ENCODE measurements at regions not wholly inside any gene's neighbourhood (a gene's known extent, or its start where the extent isn't known, plus 50 kb on each side); places are given as distances from the start of the nearest gene placed in this dataset.

DNA sequence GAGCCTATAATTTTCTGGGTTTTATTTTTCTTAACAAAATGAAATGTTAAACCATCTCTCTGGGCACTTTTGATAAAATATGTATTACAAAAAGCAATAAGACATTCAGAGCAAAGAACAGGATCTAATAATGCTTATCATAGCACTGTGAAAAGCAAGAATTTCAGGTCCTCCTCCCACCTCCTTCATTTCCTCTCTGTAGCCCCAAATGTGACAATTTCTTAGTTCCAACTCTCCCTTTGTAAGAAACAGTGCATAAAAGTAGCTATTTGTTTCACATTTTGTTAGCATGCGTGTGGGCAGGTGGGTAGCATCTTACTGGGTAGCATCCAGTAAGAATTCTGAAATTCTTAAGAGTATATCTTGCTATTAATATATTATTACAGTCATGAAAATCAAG is 130.9 kb upstream of the RASA1 start:
- no peak for DNase-seq (ENCODE audit: low spot score)
- Histone ChIP-seq H3K9me3 (ENCODE audit: low read length) (no peaks in the 10 kb centered on the region), H3K27ac (ENCODE audit: low read depth, low read length, poor library complexity, severe bottlenecking) (no peak overlapping the region), H3K9me2 (ENCODE audit: insufficient read depth, low read length) (no peaks in the 10 kb centered on the region), H3K4me2 (ENCODE audit: low read length) (no peak overlapping the region), H3K79me2 (ENCODE audit: insufficient read depth, low read depth, low read length) (no peaks in the 10 kb centered on the region), H4K20me1 (ENCODE audit: insufficient read depth, low read length) (no peaks in the 10 kb centered on the region), H2AFZ (ENCODE audit: low read length) (no peak overlapping the region), H3K4me3 (ENCODE audit: low read depth, low read length, poor library complexity, severe bottlenecking) (no peak overlapping the region), H3K4me1 (ENCODE audit: insufficient read depth, low read length, poor library complexity, severe bottlenecking) (no peaks in the 10 kb centered on the region), H3K36me3 (ENCODE audit: insufficient read depth, low read length) (no peaks in the 10 kb centered on the region)
- POLR2A ChIA-PET, result interaction anchor here (1.3 kb wide), 1 partner anchor 19 kb away, joined by 3 read pairs; no protein-coding TSS in a partner anchor
- CTCF ChIA-PET (ENCODE audit: unreplicated experiment), result no interaction called here
- TF ChIP-seq, protein P1, sequence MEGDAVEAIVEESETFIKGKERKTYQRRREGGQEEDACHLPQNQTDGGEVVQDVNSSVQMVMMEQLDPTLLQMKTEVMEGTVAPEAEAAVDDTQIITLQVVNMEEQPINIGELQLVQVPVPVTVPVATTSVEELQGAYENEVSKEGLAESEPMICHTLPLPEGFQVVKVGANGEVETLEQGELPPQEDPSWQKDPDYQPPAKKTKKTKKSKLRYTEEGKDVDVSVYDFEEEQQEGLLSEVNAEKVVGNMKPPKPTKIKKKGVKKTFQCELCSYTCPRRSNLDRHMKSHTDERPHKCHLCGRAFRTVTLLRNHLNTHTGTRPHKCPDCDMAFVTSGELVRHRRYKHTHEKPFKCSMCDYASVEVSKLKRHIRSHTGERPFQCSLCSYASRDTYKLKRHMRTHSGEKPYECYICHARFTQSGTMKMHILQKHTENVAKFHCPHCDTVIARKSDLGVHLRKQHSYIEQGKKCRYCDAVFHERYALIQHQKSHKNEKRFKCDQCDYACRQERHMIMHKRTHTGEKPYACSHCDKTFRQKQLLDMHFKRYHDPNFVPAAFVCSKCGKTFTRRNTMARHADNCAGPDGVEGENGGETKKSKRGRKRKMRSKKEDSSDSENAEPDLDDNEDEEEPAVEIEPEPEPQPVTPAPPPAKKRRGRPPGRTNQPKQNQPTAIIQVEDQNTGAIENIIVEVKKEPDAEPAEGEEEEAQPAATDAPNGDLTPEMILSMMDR (conservative IDR thresholded peaks at IDR 0.05; ENCODE audit: low read length), result no peak
- no peak for TF ChIP-seq EZH2phosphoT487 (IDR thresholded peaks at IDR 0.05; ENCODE audit: borderline replicate concordance, low read depth, low read length)
- no TSS peak for BruUV-seq (replicated peaks)
- intact Hi-C loops (cut with micrococcal nuclease; ENCODE audit: unreplicated experiment), result no loop called here

DNA sequence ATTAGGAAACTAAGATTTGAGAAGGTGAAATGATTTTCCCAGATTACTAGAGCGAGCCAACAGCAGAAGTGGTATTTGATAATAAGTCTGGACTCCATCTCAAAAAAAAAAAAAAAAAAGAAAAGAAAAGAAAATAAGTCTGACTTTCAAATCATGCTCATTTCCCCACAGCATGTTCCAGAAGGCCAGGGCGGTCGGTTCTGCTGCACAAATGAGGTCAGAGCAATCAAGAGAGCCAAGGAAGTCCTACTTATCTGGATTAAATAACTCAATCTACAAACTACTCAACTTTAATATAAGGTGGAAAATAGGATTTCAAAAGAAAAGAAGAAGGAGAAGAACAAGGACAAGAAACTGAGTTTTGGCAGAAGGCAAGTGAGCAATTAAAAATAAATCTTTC is 130.4 kb upstream of the RASA1 start:
- no peak overlapping the region for H3K4me3 ChIP-seq (ENCODE audit: low read depth, low read length, poor library complexity, severe bottlenecking)
- TF ChIP-seq, protein P1 (conservative IDR thresholded peaks at IDR 0.05; ENCODE audit: low read length), result no peak
- TF ChIP-seq EZH2phosphoT487 (IDR thresholded peaks at IDR 0.05; ENCODE audit: borderline replicate concordance, low read depth, low read length), result no peak
- no TSS peak for BruUV-seq (replicated peaks)
- no peaks in the 10 kb centered on the region for H3K9me2 ChIP-seq (ENCODE audit: insufficient read depth, low read length)
- no peak for DNase-seq (ENCODE audit: low spot score)
- ChIA-PET CTCF (ENCODE audit: unreplicated experiment) (no interaction called here), POLR2A (no interaction called here)
- no peaks in the 10 kb centered on the region for H3K79me2 ChIP-seq (ENCODE audit: insufficient read depth, low read depth, low read length)
- H3K36me3 ChIP-seq (ENCODE audit: insufficient read depth, low read length), result no peaks in the 10 kb centered on the region
- H3K4me2 ChIP-seq (ENCODE audit: low read length), result no peak overlapping the region
- no peaks in the 10 kb centered on the region for H4K20me1 ChIP-seq (ENCODE audit: insufficient read depth, low read length)
- intact Hi-C loops (cut with micrococcal nuclease; ENCODE audit: unreplicated experiment), result no loop called here
- no peaks in the 10 kb centered on the region for H3K4me1 ChIP-seq (ENCODE audit: insufficient read depth, low read length, poor library complexity, severe bottlenecking)
- H3K27ac ChIP-seq (ENCODE audit: low read depth, low read length, poor library complexity, severe bottlenecking), result no peak overlapping the region
- no peaks in the 10 kb centered on the region for H3K9me3 ChIP-seq (ENCODE audit: low read length)
- no peak overlapping the region for H2AFZ ChIP-seq (ENCODE audit: low read length)

DNA sequence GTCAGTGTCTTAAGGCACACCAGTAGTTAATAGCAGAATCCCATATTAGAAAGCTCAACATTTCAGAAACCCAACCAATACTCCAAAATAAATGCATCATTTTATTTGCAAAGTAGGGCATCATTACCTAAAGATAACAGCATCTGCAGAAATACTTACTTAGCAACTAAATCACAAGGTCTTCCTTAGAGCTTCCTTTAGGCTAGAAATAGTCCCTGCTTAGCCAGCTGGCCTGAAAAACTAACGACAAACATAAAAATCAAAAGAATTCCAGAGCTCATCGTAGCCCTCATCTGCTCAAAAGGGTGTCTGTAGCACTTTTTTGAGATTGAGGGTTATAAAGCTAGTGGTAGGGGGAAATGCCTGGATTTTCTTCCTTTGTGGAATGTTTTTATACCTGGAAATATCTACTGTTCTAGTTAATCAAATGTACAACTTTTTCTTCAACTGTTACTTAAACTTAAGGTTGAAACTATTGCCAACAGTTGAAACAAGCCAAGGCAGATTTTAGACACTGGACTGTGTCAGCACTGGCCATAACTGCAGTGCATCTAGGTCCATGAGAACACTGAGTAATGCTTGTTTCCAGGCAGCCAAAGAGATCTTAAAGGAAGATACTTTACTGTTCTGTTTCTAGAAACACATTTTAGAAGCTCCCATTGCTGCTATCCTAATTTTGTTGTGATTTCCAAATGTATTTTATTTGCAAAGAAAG is 129.4 kb upstream of the RASA1 start:
- TF ChIP-seq, protein P1 (conservative IDR thresholded peaks at IDR 0.05; ENCODE audit: low read length), result no peak
- no peak for TF ChIP-seq EZH2phosphoT487 (IDR thresholded peaks at IDR 0.05; ENCODE audit: borderline replicate concordance, low read depth, low read length)
- Histone ChIP-seq H3K4me1 (ENCODE audit: insufficient read depth, low read length, poor library complexity, severe bottlenecking) (no peaks in the 10 kb centered on the region), H3K79me2 (ENCODE audit: insufficient read depth, low read depth, low read length) (no peaks in the 10 kb centered on the region), H3K4me3 (ENCODE audit: low read depth, low read length, poor library complexity, severe bottlenecking) (no peak overlapping the region), H3K27ac (ENCODE audit: low read depth, low read length, poor library complexity, severe bottlenecking) (no peak overlapping the region), H3K36me3 (ENCODE audit: insufficient read depth, low read length) (no peaks in the 10 kb centered on the region), H3K9me3 (ENCODE audit: low read length) (no peaks in the 10 kb centered on the region), H2AFZ (ENCODE audit: low read length) (no peak overlapping the region), H4K20me1 (ENCODE audit: insufficient read depth, low read length) (no peaks in the 10 kb centered on the region), H3K4me2 (ENCODE audit: low read length) (no peak overlapping the region), H3K9me2 (ENCODE audit: insufficient read depth, low read length) (no peaks in the 10 kb centered on the region)
- BruUV-seq (replicated peaks), result no TSS peak
- intact Hi-C loops (cut with micrococcal nuclease; ENCODE audit: unreplicated experiment), result no loop called here
- ChIA-PET POLR2A (interaction anchor here (0.7 to 1.1 kb wide), 3 partner anchors 10 to 517 kb away, joined by 3 read pairs; no protein-coding TSS in a partner anchor), CTCF (ENCODE audit: unreplicated experiment) (no interaction called here)
- no peak for DNase-seq (ENCODE audit: low spot score)

All from OCI-LY7 (cell line).